GM21447 (cell line): ENCODE measurements at regions not wholly inside any gene's neighbourhood (a gene's known extent, or its start where the extent isn't known, plus 50 kb on each side); places are given as distances from the start of the nearest gene placed in this dataset.
A peak's percentile ranks its signal among the peaks of the same experiment; 100 is the strongest.
"Not testable (repeated sequence)": the region's sequence is repeated elsewhere in the genome, so short reads cannot be mapped to it uniquely, and the experiment has no call there.

ENCODE experiments used
- ATAC-seq: cut with Tn5 transposase; IDR thresholded peaks from one replicate; pipeline ENCODE4 v1.9.1; 2021; ENCODE audit not compliant: unreplicated experiment

GRCh38 chr2:12017499-12018157, 271.2 kb downstream of the LPIN1 start:
- no peak for ATAC-seq

GRCh38 chr2:12018726-12019125, 272.3 kb downstream of the LPIN1 start:
- not testable (repeated sequence) for ATAC-seq

DNA sequence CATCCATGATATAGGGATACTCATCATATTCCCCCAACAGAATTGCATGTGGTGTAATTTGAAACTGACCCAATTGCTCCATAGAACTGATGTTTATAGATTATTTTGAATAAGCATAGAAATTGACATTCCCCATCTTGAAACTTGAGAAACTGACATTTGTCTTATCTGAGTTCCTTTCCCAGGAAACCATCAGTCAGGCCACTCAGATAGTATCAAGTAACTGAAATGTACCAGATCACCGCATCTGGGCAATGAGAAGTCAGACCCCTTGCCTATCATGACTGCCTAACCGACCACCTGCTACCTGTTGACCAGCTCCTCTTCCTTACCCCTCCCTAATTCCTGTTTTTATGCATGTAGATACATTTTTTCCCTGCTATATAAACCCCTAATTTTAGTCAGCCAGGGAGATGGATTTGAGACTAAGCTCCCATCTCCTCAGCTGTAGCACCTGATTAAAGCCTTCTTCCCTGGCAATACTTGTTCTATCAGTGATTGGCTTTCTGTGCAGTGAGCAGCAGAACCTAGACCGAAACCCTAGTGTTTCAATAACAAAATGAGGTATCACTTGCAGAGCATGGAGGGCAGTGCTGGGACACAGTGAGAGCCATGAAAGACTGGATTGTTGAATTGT, 274.5 kb downstream of the LPIN1 start:
- no peak for ATAC-seq

- not testable (repeated sequence) for ATAC-seq
These were observed 277.9 kb downstream of the LPIN1 start for GRCh38 chr2:12024197-12024907.

DNA sequence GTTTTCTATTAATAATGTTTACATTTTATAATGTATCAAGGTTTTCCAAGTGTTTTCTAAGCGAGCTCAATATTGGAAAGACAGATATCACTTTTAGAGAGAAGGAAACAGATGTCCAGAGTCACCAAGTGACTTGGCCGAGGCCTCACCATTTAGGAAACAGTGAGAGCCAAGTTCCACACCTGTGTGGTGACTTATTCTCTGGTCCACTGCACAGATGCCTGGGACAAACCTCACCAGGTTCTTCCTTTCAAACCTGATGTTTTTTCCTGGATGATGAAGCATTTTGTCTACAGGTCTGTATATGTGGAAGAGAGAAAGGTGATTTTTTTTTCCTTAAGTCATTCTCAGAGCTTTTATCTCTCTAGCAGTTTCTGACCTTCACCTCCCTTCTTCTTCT, 280.7 kb downstream of the LPIN1 start:
- no peak for ATAC-seq

- no peak for ATAC-seq
These were observed 285.4 kb downstream of the LPIN1 start for GRCh38 chr2:12031866-12032265.

DNA sequence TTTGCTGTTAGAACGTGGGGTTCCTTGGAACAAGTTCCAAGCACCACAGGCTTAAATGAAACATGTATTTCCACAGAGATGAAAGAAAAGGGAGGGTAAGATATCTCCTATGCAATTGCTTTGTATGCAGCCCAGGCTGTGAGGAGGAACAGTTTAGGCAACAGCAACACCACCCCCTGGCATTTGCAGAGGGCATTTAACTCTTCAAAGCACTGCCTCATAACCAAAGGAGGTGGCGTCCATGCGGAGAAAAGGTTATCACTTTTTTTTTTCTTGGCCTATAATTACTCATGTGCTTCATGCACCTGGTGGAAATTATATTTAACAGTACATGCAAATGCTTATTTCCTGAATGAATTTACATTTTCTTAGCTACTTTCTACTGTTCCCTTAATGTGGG, 286.0 kb downstream of the LPIN1 start:
- peak; percentile 72 for ATAC-seq

DNA sequence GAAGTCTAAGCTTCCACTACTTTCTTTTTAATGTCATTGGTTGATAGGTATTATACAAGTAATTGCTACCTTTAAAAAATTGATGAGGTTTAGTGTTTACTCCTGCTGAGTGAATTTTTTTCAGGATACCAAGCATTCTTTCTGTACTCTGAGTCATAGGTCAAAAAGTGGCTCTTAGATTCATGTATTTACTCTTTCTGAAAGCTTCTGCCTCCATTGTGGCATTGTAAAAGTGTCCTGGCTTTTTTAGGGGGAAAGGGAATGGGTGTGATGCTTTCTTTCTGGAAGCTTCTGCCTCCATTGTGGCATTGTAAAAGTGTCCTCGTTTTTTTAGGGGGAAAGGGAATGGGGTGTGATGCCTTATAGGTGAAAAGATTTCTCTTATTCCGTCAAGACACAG, 286.5 kb downstream of the LPIN1 start:
- no peak for ATAC-seq

DNA sequence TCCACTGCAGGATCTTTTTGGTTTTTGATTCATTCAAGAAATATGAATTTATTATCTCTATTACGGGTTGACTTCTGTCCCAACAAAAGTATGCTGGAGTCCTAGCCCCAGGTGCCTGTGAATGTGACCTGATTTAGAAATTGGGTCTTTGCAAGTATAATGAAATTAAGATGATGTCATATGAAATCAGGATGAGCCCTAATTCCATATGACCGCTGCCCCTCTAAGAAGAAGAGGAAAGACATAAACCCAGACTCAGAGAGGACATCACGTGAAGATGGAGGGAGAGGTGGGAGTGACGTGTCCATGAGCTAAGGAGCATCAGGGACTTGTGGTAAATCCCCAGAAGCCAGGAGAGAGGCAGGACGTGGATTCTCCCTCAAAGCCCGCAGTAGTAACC, 287.1 kb downstream of the LPIN1 start:
- no peak for ATAC-seq

- ATAC-seq: no peak
These were observed 287.9 kb downstream of the LPIN1 start for GRCh38 chr2:12034382-12034781.

DNA sequence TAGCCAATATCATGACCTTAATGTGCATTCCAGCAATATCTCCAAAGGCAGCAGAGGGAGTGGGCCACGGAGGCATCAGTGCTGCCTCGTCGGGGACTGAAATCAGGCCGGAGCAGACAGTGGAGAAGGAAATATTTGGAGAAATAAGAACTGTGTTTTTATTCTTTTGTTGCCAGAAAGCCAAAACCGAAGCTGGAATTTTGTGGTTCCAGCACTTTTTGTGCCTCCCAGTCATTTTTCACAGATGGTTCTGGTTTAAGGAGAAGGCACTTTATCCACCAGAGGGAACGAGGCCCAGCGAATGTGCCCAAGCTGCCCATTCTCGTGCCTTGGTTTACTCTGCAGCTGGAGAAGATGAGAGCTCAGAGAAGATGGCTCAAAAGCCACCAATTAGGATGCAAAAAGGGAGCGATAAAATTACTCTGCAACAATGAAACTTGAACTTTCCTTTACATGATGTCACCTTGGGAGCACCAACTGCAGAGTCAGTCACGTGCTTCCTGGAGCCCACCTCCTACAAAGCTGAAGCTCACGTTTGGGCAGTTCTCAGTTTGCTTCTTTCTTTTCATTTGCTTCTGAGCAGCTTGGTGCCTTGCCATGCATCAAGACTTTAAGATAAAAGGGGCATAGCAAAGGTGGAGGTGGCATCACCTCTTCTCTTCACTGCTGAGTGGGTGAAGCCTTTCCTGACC, 288.7 kb downstream of the LPIN1 start:
- ATAC-seq: no peak

DNA sequence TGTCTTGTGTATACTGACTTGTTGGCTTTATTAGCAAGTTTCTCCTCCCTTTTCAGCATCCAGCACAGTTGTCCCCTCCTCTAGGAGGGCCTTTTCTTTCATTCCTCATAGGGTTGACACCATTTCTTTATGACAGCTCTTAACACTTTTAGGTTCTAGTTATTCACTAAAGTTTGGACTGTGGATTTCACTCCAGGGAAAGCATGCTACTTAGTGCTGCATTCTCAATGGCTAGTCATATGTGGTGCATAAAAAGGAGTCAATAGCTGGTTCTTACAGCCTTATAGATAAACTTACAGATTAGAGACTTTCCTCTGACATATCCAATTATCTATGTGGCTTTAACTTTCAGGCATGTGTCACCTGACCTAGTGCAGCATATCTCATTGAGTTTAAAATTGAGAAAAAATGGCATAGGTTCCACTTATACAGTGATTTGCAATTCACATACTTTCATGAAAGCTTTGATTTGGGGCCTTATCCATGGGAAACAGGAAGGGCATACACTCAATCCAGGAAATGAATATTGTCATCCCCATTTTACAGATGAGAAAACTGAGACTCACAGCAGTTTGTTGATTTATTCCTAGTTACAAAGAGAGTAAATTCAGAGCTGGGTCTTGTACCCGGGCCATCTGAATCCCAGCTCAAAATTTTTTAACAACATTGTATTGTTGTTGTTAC, 289.7 kb downstream of the LPIN1 start:
- ATAC-seq: no peak

GRCh38 chr2:12036640-12036983, 290.2 kb downstream of the LPIN1 start:
- ATAC-seq: no peak

DNA sequence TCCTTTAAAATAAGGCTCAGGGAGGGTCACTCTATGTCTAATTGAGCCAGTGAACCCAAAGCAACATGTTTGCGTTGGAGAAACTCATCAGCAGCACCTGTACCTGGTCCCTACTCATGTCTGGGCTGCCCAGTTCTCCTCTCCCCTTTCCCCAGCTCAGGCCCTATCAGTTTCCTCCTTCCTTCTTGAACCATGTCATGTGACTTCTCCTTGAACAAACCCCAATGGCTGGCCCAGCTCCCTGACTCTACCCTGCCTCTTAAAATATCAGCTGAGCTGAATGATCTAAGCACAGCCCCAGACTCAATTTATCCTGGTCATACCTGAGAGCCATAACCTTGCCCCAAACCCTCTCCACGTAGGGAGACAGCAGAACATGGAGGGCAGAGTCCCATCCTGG, 290.9 kb downstream of the LPIN1 start:
- no peak for ATAC-seq

GRCh38 chr2:12041236-12041635, 294.8 kb downstream of the LPIN1 start:
- no peak for ATAC-seq

- no peak for ATAC-seq
These were observed 296.7 kb downstream of the LPIN1 start for GRCh38 chr2:12043131-12043530.

DNA sequence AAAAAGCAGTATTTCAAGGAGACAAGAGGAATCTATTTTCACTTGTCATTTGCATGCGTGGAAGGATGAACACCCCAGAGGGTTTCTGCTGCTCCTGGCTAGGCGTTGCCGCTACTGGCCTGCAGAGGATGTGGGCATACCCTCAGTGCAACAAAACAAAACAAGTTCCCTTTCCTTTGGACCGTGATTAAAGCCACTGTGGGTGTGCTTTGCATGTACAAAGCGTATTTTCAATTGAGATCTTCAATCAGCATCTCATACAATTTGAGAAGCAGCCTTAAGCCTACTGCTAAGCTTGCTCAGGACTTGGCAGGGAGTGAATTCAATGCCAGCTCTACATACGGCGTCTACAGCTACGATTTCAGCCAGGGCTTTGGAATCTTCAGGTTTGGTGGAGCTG, 298.4 kb downstream of the LPIN1 start:
- peak; percentile 59 for ATAC-seq

DNA sequence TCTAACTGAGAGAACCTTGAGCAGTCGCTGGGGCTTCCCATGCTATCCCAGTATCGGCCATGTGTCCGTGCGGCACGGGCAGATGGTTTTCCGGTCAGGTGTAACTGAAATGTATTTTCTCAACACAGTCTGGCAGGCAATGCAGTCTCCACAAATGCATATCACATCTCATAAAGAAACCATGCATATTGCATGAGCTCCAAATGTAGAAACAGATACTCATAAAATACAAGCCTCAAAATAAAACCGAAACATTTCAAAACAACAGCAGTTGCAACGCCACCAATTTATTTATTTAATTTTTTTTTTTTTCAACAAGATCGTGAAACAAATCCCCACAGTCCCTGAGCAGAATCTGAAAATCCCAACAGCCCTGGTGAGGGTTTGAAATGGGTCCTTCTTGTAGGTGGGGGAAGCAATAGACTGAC, 299.4 kb downstream of the LPIN1 start:
- ATAC-seq: peak; percentile 60

GRCh38 chr2:12046641-12047040, 300.2 kb downstream of the LPIN1 start:
- ATAC-seq: no peak

DNA sequence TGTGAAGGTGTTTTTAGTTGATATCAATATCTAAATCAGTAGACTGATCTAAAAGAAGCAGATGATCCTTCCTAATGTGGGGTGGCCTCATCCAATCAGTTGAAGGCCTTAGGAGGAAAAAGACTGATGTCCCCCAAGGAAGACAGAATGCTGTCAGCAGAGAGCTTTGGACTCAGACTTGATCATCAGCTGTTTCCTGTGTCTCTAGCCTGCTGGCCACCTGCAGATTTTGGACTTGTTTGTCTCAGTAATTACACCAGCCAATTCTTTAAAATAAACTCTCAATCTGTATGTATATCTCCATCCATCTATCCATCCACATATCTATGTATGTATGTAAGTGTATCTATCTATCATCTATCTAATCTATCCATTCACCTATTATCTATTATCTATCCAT, 301.3 kb downstream of the LPIN1 start:
- no peak for ATAC-seq

DNA sequence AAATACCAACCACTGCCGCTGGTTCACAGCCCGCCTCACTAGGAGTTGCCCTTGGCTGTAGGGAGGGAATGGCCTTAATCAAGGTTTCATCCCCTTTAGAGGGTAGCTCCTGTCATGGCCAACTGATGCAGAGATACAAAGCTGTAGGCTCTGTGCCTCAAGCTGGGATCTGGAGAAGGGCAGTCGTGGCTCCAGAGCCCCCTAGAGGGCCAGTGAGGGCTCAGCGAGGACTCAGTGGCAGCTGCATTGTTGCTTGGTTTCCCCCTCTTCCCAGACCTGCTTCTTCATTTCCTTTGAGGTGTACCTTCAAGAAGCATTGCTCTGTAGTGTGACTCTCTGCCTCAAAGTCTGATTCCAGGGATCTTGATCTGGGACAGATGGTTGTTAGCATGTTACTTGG, 302.1 kb downstream of the LPIN1 start:
- no peak for ATAC-seq
